H9 (cell line): ENCODE measurements at regions not wholly inside any gene's neighbourhood (a gene's known extent, or its start where the extent isn't known, plus 50 kb on each side); places are given as distances from the start of the nearest gene placed in this dataset.

Source experiments
- DNase-seq: peaks from one replicate; pipeline ENCODE4 v3.0.0-alpha.2; 2017
- H2AFZ ChIP-seq: one replicate; pipeline ENCODE4 v1.6.1; 2013; ENCODE audit warnings: mild to moderate bottlenecking, low read length, control low read depth, moderate library complexity
- H2AK5ac ChIP-seq: 2 replicates; pipeline ENCODE4 v1.6.1; 2013; ENCODE audit warnings: low read length, control low read depth, mixed read lengths; ENCODE audit not compliant: insufficient read length
- H2BK120ac ChIP-seq: one replicate; pipeline ENCODE4 v1.6.1; 2013; ENCODE audit warnings: low read depth, mild to moderate bottlenecking, low read length, control low read depth, inconsistent platforms; ENCODE audit not compliant: poor library complexity, severe bottlenecking
- H2BK12ac ChIP-seq: 2 replicates; pipeline ENCODE4 v1.6.1; 2013; ENCODE audit warnings: low read length, control low read depth, mixed read lengths, low read depth; ENCODE audit not compliant: insufficient read length
- H2BK15ac ChIP-seq: 2 replicates; pipeline ENCODE4 v1.6.1; 2013; ENCODE audit warnings: low read depth, low read length, control low read depth
- H2BK20ac ChIP-seq: one replicate; pipeline ENCODE4 v1.6.1; 2013; ENCODE audit warnings: low read depth, mild to moderate bottlenecking, low read length, control low read depth, inconsistent platforms; ENCODE audit not compliant: poor library complexity, severe bottlenecking
- H2BK5ac ChIP-seq: 2 replicates; pipeline ENCODE4 v1.6.1; 2013; ENCODE audit warnings: low read length, control low read depth, mixed read lengths; ENCODE audit not compliant: insufficient read length
- H3K14ac ChIP-seq: 2 replicates; pipeline ENCODE4 v1.6.1; 2013; ENCODE audit warnings: low read length, control low read depth; ENCODE audit not compliant: insufficient read depth
- H3K18ac ChIP-seq: 2 replicates; pipeline ENCODE4 v1.6.1; 2013; ENCODE audit warnings: low read depth, mild to moderate bottlenecking, mixed read lengths, low read length, control low read depth; ENCODE audit not compliant: insufficient read length
- H3K23ac ChIP-seq: 2 replicates; pipeline ENCODE4 v1.6.1; 2013; ENCODE audit warnings: low read length, control low read depth, mixed read lengths, low read depth; ENCODE audit not compliant: insufficient read length
- H3K23me2 ChIP-seq: 2 replicates; pipeline ENCODE4 v1.6.1; 2013; ENCODE audit warnings: low read depth, mild to moderate bottlenecking, mixed read lengths, low read length, control low read depth; ENCODE audit not compliant: insufficient read length, poor library complexity, severe bottlenecking
- H3K27ac ChIP-seq: 2 replicates; pipeline ENCODE4 v1.5.1; 2013; ENCODE audit warnings: low read length, control low read depth, mixed read lengths, low read depth; ENCODE audit not compliant: insufficient read length
- H3K27me3 ChIP-seq: 2 replicates; pipeline ENCODE4 v1.6.1; 2013; ENCODE audit warnings: low read length, control low read depth, inconsistent platforms; ENCODE audit not compliant: insufficient read depth
- H3K4ac ChIP-seq: 2 replicates; pipeline ENCODE4 v1.6.1; 2013; ENCODE audit warnings: low read depth, mild to moderate bottlenecking, control low read depth, inconsistent platforms, low read length, moderate library complexity
- H3K4me1 ChIP-seq: 2 replicates; pipeline ENCODE4 v1.6.1; 2013; ENCODE audit warnings: low read length, control low read depth, inconsistent platforms; ENCODE audit not compliant: insufficient read depth
- H3K4me2 ChIP-seq: 2 replicates; pipeline ENCODE4 v1.6.1; 2013; ENCODE audit warnings: low read length, control low read depth, mixed read lengths; ENCODE audit not compliant: insufficient read length, insufficient read depth
- H3K56ac ChIP-seq: 2 replicates; pipeline ENCODE4 v1.6.1; 2013; ENCODE audit warnings: low read depth, mild to moderate bottlenecking, mixed read lengths, low read length, control low read depth; ENCODE audit not compliant: insufficient read length
- H3K79me1 ChIP-seq: 2 replicates; pipeline ENCODE4 v1.6.1; 2013; ENCODE audit warnings: low read depth, mild to moderate bottlenecking, moderate library complexity, low read length, control low read depth, inconsistent platforms; ENCODE audit not compliant: insufficient read depth, poor library complexity, severe bottlenecking
- H3K79me2 ChIP-seq: 2 replicates; pipeline ENCODE4 v1.6.1; 2013; ENCODE audit warnings: low read length, control low read depth, inconsistent platforms; ENCODE audit not compliant: insufficient read depth
- H3K9ac ChIP-seq: 2 replicates; pipeline ENCODE4 v1.6.1; 2013; ENCODE audit warnings: low read length, control low read depth, mixed read lengths; ENCODE audit not compliant: insufficient read length; ENCODE audit errors: extremely low read depth
- H3K9me3 ChIP-seq: one replicate; pipeline ENCODE4 v1.6.1; 2013; ENCODE audit warnings: low read depth, low read length, inconsistent platforms; ENCODE audit not compliant: control insufficient read depth
- H3T11ph ChIP-seq: one replicate; pipeline ENCODE4 v1.6.1; 2013; ENCODE audit warnings: mild to moderate bottlenecking, low read length, control low read depth, inconsistent platforms
- H4K20me1 ChIP-seq: one replicate; pipeline ENCODE4 v1.6.1; 2013; ENCODE audit not compliant: control insufficient read depth, insufficient read length, insufficient read depth
- H4K5ac ChIP-seq: 2 replicates; pipeline ENCODE4 v1.6.1; 2013; ENCODE audit warnings: low read depth, mild to moderate bottlenecking, mixed read lengths, low read length, control low read depth; ENCODE audit not compliant: insufficient read length
- H4K8ac ChIP-seq: replicated peaks from 2 replicates; pipeline ENCODE4 v1.6.1; 2013; ENCODE audit warnings: low read length, control low read depth, mixed read lengths, low read depth; ENCODE audit not compliant: insufficient read length
- H4K91ac ChIP-seq: 2 replicates; pipeline ENCODE4 v1.6.1; 2013; ENCODE audit warnings: low read depth, mild to moderate bottlenecking, moderate library complexity, mixed read lengths, low read length, control low read depth; ENCODE audit not compliant: insufficient read length
- H3K27ac Mint-ChIP-seq, 3 experiments: 2 replicates in 2 of 3; 3 replicates in 1 of 3; pipeline ENCODE4 v1.8.0; 2020 to 2021; ENCODE audit warnings: mixed read lengths in 3 of 3, mild to moderate bottlenecking in 1 of 3, moderate library complexity in 1 of 3
- H3K27me3 Mint-ChIP-seq: 2 replicates; pipeline ENCODE4 v1.8.0; 2021; ENCODE audit warnings: low read depth, mild to moderate bottlenecking, moderate library complexity, mixed read lengths
- H3K36me3 Mint-ChIP-seq, 3 experiments: 2 replicates in 2 of 3; 3 replicates in 1 of 3; pipeline ENCODE4 v1.8.0; 2020 to 2021; ENCODE audit warnings: low read depth in 3 of 3, mixed read lengths in 3 of 3; ENCODE audit not compliant: insufficient read depth in 1 of 3
- H3K4me1 Mint-ChIP-seq, 2 experiments: 2 replicates each; pipeline ENCODE4 v1.8.0; 2020; ENCODE audit warnings: mixed read lengths in 2 of 2
- H3K4me3 Mint-ChIP-seq, 2 experiments: 2 replicates in 1 of 2; 3 replicates in 1 of 2; pipeline ENCODE4 v1.8.0; 2020 to 2021; ENCODE audit warnings: mild to moderate bottlenecking in 2 of 2, mixed read lengths in 2 of 2, moderate library complexity in 1 of 2
- H3K9me3 Mint-ChIP-seq, 2 experiments: 2 replicates in 1 of 2; 3 replicates in 1 of 2; pipeline ENCODE4 v1.8.0; 2020; ENCODE audit warnings: mild to moderate bottlenecking in 2 of 2, mixed read lengths in 2 of 2, moderate library complexity in 1 of 2
- WGBS: extraction: QIAGEN DNeasy Blood & Tissue Kit; methylation state at CpG from one replicate; pipeline ENCODE4 v1.1.7; 2013; ENCODE audit warnings: missing lambda C conversion rate, low lambda C conversion rate, mixed read lengths; ENCODE audit not compliant: insufficient read length; ENCODE audit errors: extremely low coverage; 5-methylcytosine and 5-hydroxymethylcytosine counted together
- TF ChIP-seq, protein P1 (sequence below): fragments of 200-600 bp; sonication (generic); conservative IDR thresholded peaks from 3 replicates; pipeline ENCODE4 v1.8.0; 2021; ENCODE audit warnings: antibody characterized with exemption, mild to moderate bottlenecking

DNA sequence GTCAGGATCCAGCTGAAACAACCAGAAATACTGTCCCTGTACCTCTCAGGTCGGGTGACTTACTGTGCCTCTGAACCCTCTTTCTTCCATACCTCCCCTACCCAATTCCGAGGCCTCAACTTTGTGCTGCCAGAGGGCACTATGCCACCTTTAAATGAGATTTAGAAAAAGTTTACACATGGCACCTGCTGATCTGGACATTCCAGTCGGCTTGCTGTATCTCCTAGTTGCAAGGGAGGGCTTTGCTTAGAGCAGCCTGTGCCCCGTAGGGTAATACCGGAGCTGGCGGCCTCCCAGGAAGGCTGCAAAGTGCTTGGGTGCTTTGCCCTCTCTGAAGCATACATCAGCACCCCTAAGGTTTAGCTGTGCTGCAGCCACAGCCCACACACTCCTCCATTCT, 306.0 kb upstream of the RBFOX1 start:
- no peaks in the 10 kb centered on the region; a peak in 1 of 5 replicates for H3K9me3 Mint-ChIP-seq
- H3T11ph ChIP-seq = no peak overlapping the region
- H2BK120ac ChIP-seq = no peak overlapping the region
- no peak overlapping the region for H4K5ac ChIP-seq
- no peak overlapping the region for H3K4me3 Mint-ChIP-seq
- H3K18ac ChIP-seq = no peak overlapping the region
- H3K4me1 ChIP-seq = no peaks in the 10 kb centered on the region
- no peaks in the 10 kb centered on the region for H4K20me1 ChIP-seq
- H2BK15ac ChIP-seq = no peak overlapping the region
- no peak overlapping the region for H3K4me2 ChIP-seq
- H2AK5ac ChIP-seq = no peak overlapping the region
- no peaks in the 10 kb centered on the region for H3K9me3 ChIP-seq
- no peak overlapping the region; the same call in 1 of the 2 replicates for H3K14ac ChIP-seq
- no peak overlapping the region for H2BK20ac ChIP-seq
- no peak overlapping the region for H3K4ac ChIP-seq
- H3K23me2 ChIP-seq = no peaks in the 10 kb centered on the region
- no peak overlapping the region for H3K56ac ChIP-seq
- no peak for DNase-seq
- no peak overlapping the region for H2AFZ ChIP-seq
- H3K27me3 ChIP-seq = no peaks in the 10 kb centered on the region
- TF ChIP-seq, protein P1, sequence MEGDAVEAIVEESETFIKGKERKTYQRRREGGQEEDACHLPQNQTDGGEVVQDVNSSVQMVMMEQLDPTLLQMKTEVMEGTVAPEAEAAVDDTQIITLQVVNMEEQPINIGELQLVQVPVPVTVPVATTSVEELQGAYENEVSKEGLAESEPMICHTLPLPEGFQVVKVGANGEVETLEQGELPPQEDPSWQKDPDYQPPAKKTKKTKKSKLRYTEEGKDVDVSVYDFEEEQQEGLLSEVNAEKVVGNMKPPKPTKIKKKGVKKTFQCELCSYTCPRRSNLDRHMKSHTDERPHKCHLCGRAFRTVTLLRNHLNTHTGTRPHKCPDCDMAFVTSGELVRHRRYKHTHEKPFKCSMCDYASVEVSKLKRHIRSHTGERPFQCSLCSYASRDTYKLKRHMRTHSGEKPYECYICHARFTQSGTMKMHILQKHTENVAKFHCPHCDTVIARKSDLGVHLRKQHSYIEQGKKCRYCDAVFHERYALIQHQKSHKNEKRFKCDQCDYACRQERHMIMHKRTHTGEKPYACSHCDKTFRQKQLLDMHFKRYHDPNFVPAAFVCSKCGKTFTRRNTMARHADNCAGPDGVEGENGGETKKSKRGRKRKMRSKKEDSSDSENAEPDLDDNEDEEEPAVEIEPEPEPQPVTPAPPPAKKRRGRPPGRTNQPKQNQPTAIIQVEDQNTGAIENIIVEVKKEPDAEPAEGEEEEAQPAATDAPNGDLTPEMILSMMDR = no peak
- H3K4me1 Mint-ChIP-seq = peaks cover 21 to 22% of the 10 kb centered on the region in 2 experiments
- H3K27ac Mint-ChIP-seq = no peak overlapping the region
- no peak overlapping the region for H2BK12ac ChIP-seq
- no peaks in the 10 kb centered on the region for H3K79me2 ChIP-seq
- H4K8ac ChIP-seq = no peak overlapping the region
- no peak overlapping the region for H2BK5ac ChIP-seq
- H4K91ac ChIP-seq = no peak overlapping the region
- H3K79me1 ChIP-seq = no peaks in the 10 kb centered on the region
- H3K36me3 Mint-ChIP-seq = no peaks in the 10 kb centered on the region; a peak in 1 of 7 replicates
- no peak overlapping the region for H3K9ac ChIP-seq
- no CpG with 5 or more reads among the region's 6 CpGs for WGBS
- no peak overlapping the region for H3K23ac ChIP-seq
- H3K27me3 Mint-ChIP-seq = no peaks in the 10 kb centered on the region; the same call in 1 of the 2 replicates
- no peak overlapping the region for H3K27ac ChIP-seq
